ENCODE measurements at regions not wholly inside any gene's neighbourhood (a gene's known extent, or its start where the extent isn't known, plus 50 kb on each side); places are given as distances from the start of the nearest gene placed in this dataset.

DNA sequence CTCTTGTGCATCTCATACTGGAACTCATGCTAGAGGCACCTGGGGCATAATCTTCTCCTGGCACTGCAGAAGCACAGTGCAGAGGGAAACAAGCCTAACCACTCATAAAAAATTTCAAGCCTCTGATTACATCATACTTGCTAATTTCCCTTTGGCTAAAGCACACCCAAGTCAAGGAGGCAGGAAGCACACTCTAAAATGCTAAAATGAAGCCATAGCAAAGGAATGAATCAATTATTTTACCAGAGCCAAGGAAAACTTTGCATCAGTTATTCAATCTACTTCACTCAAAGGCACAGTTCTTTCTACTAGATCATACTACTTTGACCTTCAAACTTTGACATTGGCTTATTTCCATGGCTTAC, 79.6 kb upstream of the SPOPL start:
- TF ChIP-seq, protein P1, sequence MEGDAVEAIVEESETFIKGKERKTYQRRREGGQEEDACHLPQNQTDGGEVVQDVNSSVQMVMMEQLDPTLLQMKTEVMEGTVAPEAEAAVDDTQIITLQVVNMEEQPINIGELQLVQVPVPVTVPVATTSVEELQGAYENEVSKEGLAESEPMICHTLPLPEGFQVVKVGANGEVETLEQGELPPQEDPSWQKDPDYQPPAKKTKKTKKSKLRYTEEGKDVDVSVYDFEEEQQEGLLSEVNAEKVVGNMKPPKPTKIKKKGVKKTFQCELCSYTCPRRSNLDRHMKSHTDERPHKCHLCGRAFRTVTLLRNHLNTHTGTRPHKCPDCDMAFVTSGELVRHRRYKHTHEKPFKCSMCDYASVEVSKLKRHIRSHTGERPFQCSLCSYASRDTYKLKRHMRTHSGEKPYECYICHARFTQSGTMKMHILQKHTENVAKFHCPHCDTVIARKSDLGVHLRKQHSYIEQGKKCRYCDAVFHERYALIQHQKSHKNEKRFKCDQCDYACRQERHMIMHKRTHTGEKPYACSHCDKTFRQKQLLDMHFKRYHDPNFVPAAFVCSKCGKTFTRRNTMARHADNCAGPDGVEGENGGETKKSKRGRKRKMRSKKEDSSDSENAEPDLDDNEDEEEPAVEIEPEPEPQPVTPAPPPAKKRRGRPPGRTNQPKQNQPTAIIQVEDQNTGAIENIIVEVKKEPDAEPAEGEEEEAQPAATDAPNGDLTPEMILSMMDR (IDR thresholded peaks at IDR 0.05) = no peak
- TF ChIP-seq POLR2AphosphoS5 (IDR thresholded peaks at IDR 0.05) (no peak), POLR2A (IDR thresholded peaks at IDR 0.05) (no peak)

Measured in transverse colon (tissue), 4 donors.